ENCODE measurements at regions not wholly inside any gene's neighbourhood (a gene's known extent, or its start where the extent isn't known, plus 50 kb on each side); places are given as distances from the start of the nearest gene placed in this dataset.

- H3K9me3 Mint-ChIP-seq = no peaks in the 10 kb centered on the region
- H3K4me3 Mint-ChIP-seq = no peak overlapping the region
- no peaks in the 10 kb centered on the region for H3K36me3 Mint-ChIP-seq
- H3K27ac Mint-ChIP-seq = no peak overlapping the region
- H3K4me1 Mint-ChIP-seq = no peaks in the 10 kb centered on the region
- H3K27me3 Mint-ChIP-seq = no peaks in the 10 kb centered on the region
Observed at GRCh38 chr2:221166292-221166691, 405.8 kb downstream of the EPHA4 start.

GRCh38 chr2:221167561-221167960 is 404.5 kb downstream of the EPHA4 start:
- H3K36me3 Mint-ChIP-seq = no peaks in the 10 kb centered on the region
- H3K4me1 Mint-ChIP-seq = no peaks in the 10 kb centered on the region
- H3K27ac Mint-ChIP-seq = no peak overlapping the region
- H3K4me3 Mint-ChIP-seq = no peak overlapping the region
- no peaks in the 10 kb centered on the region for H3K27me3 Mint-ChIP-seq
- no peaks in the 10 kb centered on the region for H3K9me3 Mint-ChIP-seq

GRCh38 chr2:221169724-221170123 is 402.4 kb downstream of the EPHA4 start:
- Mint-ChIP-seq H3K9me3 (no peaks in the 10 kb centered on the region), H3K4me3 (no peak overlapping the region), H3K36me3 (no peaks in the 10 kb centered on the region), H3K4me1 (no peaks in the 10 kb centered on the region), H3K27me3 (no peaks in the 10 kb centered on the region), H3K27ac (no peak overlapping the region)

GRCh38 chr2:221170548-221170947 is 401.6 kb downstream of the EPHA4 start:
- Mint-ChIP-seq H3K4me1 (no peaks in the 10 kb centered on the region), H3K4me3 (no peak overlapping the region), H3K27ac (no peak overlapping the region), H3K9me3 (no peaks in the 10 kb centered on the region), H3K36me3 (no peaks in the 10 kb centered on the region), H3K27me3 (no peaks in the 10 kb centered on the region)

- Mint-ChIP-seq H3K4me3 (no peak overlapping the region), H3K9me3 (no peaks in the 10 kb centered on the region)
Observed at GRCh38 chr2:221176667-221177066, 395.4 kb downstream of the EPHA4 start.

GRCh38 chr2:221178139-221178538 is 394.0 kb downstream of the EPHA4 start:
- H3K4me1 Mint-ChIP-seq = no peaks in the 10 kb centered on the region
- peaks cover 3% of the 10 kb centered on the region for H3K27me3 Mint-ChIP-seq
- no peaks in the 10 kb centered on the region for H3K9me3 Mint-ChIP-seq
- H3K36me3 Mint-ChIP-seq = no peaks in the 10 kb centered on the region
- H3K4me3 Mint-ChIP-seq = no peak overlapping the region
- H3K27ac Mint-ChIP-seq = no peak overlapping the region

More at GRCh38 chr2:221176667-221177066, 395.4 kb downstream of the EPHA4 start:
- Mint-ChIP-seq H3K36me3 (no peaks in the 10 kb centered on the region), H3K27ac (no peak overlapping the region), H3K27me3 (peaks cover 3% of the 10 kb centered on the region), H3K4me1 (no peaks in the 10 kb centered on the region)

- no peaks in the 10 kb centered on the region for H3K9me3 Mint-ChIP-seq
- no peak overlapping the region for H3K4me3 Mint-ChIP-seq
- no peaks in the 10 kb centered on the region for H3K4me1 Mint-ChIP-seq
- peaks cover 4% of the 10 kb centered on the region for H3K27me3 Mint-ChIP-seq
- no peak overlapping the region for H3K27ac Mint-ChIP-seq
- no peaks in the 10 kb centered on the region for H3K36me3 Mint-ChIP-seq
Observed at GRCh38 chr2:221186873-221187272, 385.2 kb downstream of the EPHA4 start.

GRCh38 chr2:221189431-221190067 is 382.6 kb downstream of the EPHA4 start:
- H3K9me3 Mint-ChIP-seq = no peaks in the 10 kb centered on the region
- H3K4me3 Mint-ChIP-seq = no peak overlapping the region
- no peaks in the 10 kb centered on the region for H3K36me3 Mint-ChIP-seq
- no peaks in the 10 kb centered on the region for H3K4me1 Mint-ChIP-seq
- no peak overlapping the region for H3K27ac Mint-ChIP-seq
- H3K27me3 Mint-ChIP-seq = peaks cover 4% of the 10 kb centered on the region

GRCh38 chr2:221195829-221196228 is 376.3 kb downstream of the EPHA4 start:
- H3K27me3 Mint-ChIP-seq = peaks cover 4% of the 10 kb centered on the region
- H3K27ac Mint-ChIP-seq = no peak overlapping the region
- no peak overlapping the region for H3K4me3 Mint-ChIP-seq
- no peaks in the 10 kb centered on the region for H3K4me1 Mint-ChIP-seq
- H3K9me3 Mint-ChIP-seq = no peaks in the 10 kb centered on the region
- H3K36me3 Mint-ChIP-seq = no peaks in the 10 kb centered on the region

GRCh38 chr2:221197225-221197856 is 374.8 kb downstream of the EPHA4 start:
- Mint-ChIP-seq H3K4me1 (no peaks in the 10 kb centered on the region), H3K9me3 (no peaks in the 10 kb centered on the region), H3K27me3 (no peaks in the 10 kb centered on the region), H3K27ac (no peak overlapping the region), H3K4me3 (no peak overlapping the region), H3K36me3 (no peaks in the 10 kb centered on the region)

- Mint-ChIP-seq H3K4me3 (no peak overlapping the region), H3K27ac (no peak overlapping the region), H3K4me1 (no peaks in the 10 kb centered on the region), H3K27me3 (no peaks in the 10 kb centered on the region), H3K9me3 (no peaks in the 10 kb centered on the region), H3K36me3 (no peaks in the 10 kb centered on the region)
Observed at GRCh38 chr2:221198309-221198708, 373.8 kb downstream of the EPHA4 start.

GRCh38 chr2:221200184-221200839 is 371.8 kb downstream of the EPHA4 start:
- Mint-ChIP-seq H3K27ac (no peak overlapping the region), H3K27me3 (peaks cover 3% of the 10 kb centered on the region), H3K4me3 (no peak overlapping the region), H3K9me3 (no peaks in the 10 kb centered on the region), H3K4me1 (no peaks in the 10 kb centered on the region), H3K36me3 (no peaks in the 10 kb centered on the region)

GRCh38 chr2:221202431-221202830 is 369.7 kb downstream of the EPHA4 start:
- H3K4me3 Mint-ChIP-seq = no peak overlapping the region
- peaks cover 3% of the 10 kb centered on the region for H3K27me3 Mint-ChIP-seq
- no peak overlapping the region for H3K27ac Mint-ChIP-seq
- no peaks in the 10 kb centered on the region for H3K9me3 Mint-ChIP-seq
- H3K4me1 Mint-ChIP-seq = no peaks in the 10 kb centered on the region
- H3K36me3 Mint-ChIP-seq = no peaks in the 10 kb centered on the region

GRCh38 chr2:221203125-221203524 is 369.0 kb downstream of the EPHA4 start:
- peaks cover 3% of the 10 kb centered on the region for H3K27me3 Mint-ChIP-seq
- no peaks in the 10 kb centered on the region for H3K4me1 Mint-ChIP-seq
- H3K36me3 Mint-ChIP-seq = no peaks in the 10 kb centered on the region
- no peaks in the 10 kb centered on the region for H3K9me3 Mint-ChIP-seq
- H3K4me3 Mint-ChIP-seq = no peak overlapping the region
- no peak overlapping the region for H3K27ac Mint-ChIP-seq

GRCh38 chr2:221203856-221204255 is 368.2 kb downstream of the EPHA4 start:
- H3K27me3 Mint-ChIP-seq = peaks cover 3% of the 10 kb centered on the region
- no peak overlapping the region for H3K27ac Mint-ChIP-seq
- no peaks in the 10 kb centered on the region for H3K4me1 Mint-ChIP-seq
- H3K4me3 Mint-ChIP-seq = no peak overlapping the region
- H3K36me3 Mint-ChIP-seq = no peaks in the 10 kb centered on the region
- H3K9me3 Mint-ChIP-seq = no peaks in the 10 kb centered on the region

- H3K27ac Mint-ChIP-seq = no peak overlapping the region
- H3K27me3 Mint-ChIP-seq = peaks cover 3% of the 10 kb centered on the region
- no peaks in the 10 kb centered on the region for H3K36me3 Mint-ChIP-seq
- no peaks in the 10 kb centered on the region for H3K4me1 Mint-ChIP-seq
- H3K9me3 Mint-ChIP-seq = no peaks in the 10 kb centered on the region
- no peak overlapping the region for H3K4me3 Mint-ChIP-seq
Observed at GRCh38 chr2:221204699-221205098, 367.4 kb downstream of the EPHA4 start.
